Brain microvascular endothelial cell (primary cell): ENCODE measurements at regions not wholly inside any gene's neighbourhood (a gene's known extent, or its start where the extent isn't known, plus 50 kb on each side); places are given as distances from the start of the nearest gene placed in this dataset.

ENCODE experiments used
- DNase-seq: peaks from one replicate; pipeline ENCODE4 v3.0.0-alpha.2; 2020
- H3K27ac ChIP-seq: fragments of 250-450 bp; sonication (Bioruptor Pico); 2 replicates; pipeline ENCODE4 v1.5.1; 2020; ENCODE audit warnings: mild to moderate bottlenecking, moderate library complexity
- H3K27me3 ChIP-seq: fragments of 250-450 bp; sonication (Bioruptor Pico); replicated peaks from 2 replicates; pipeline ENCODE4 v1.5.1; 2020; ENCODE audit warnings: mild to moderate bottlenecking
- H3K36me3 ChIP-seq: fragments of 250-450 bp; sonication (Bioruptor Pico); replicated peaks from 2 replicates; pipeline ENCODE4 v1.5.1; 2020; ENCODE audit warnings: mild to moderate bottlenecking
- H3K4me3 ChIP-seq: 2 replicates; pipeline ENCODE4 v1.5.1; 2011; ENCODE audit warnings: low read depth, mild to moderate bottlenecking, control low read depth, low read length, moderate library complexity
- CTCF ChIP-seq: IDR thresholded peaks from 2 replicates; pipeline ENCODE4 v1.5.1; 2011; ENCODE audit warnings: low read depth, mild to moderate bottlenecking, moderate library complexity, low read length, control low read depth, inconsistent platforms; ENCODE audit errors: missing control alignments
- in situ Hi-C: cut with HindIII; loops from 2 replicates; pipeline ENCODE4 v1.10.0; 2017; ENCODE audit warnings: low sequenced_read_pairs, low pct_ligation_motif_present

GRCh38 chr3:38969317-38970235 lies 82.2 kb downstream of the SCN11A start:
- Histone ChIP-seq H3K36me3 (no peaks in the 10 kb centered on the region), H3K27ac (no peak overlapping the region), H3K27me3 (no peaks in the 10 kb centered on the region), H3K4me3 (no peak overlapping the region)
- in situ Hi-C loops, result no loop called here
- TF ChIP-seq CTCF, result no peak
- no peak for DNase-seq

GRCh38 chr3:38968891-38969290 lies 82.9 kb downstream of the SCN11A start:
- no peaks in the 10 kb centered on the region for H3K27me3 ChIP-seq
- in situ Hi-C loops, result no loop called here

GRCh38 chr3:38968403-38968802 lies 83.3 kb downstream of the SCN11A start:
- H3K4me3 ChIP-seq, result no peak overlapping the region
- H3K27me3 ChIP-seq, result no peaks in the 10 kb centered on the region
- no peak overlapping the region for H3K27ac ChIP-seq
- no peak for TF ChIP-seq CTCF
- no peaks in the 10 kb centered on the region for H3K36me3 ChIP-seq
- in situ Hi-C loops, result no loop called here
- no peak for DNase-seq

More at GRCh38 chr3:38968891-38969290, 82.9 kb downstream of the SCN11A start:
- TF ChIP-seq CTCF, result no peak
- no peak for DNase-seq
- Histone ChIP-seq H3K36me3 (no peaks in the 10 kb centered on the region), H3K27ac (no peak overlapping the region), H3K4me3 (no peak overlapping the region)

- in situ Hi-C loops, result no loop called here
- Histone ChIP-seq H3K27me3 (no peaks in the 10 kb centered on the region), H3K36me3 (no peaks in the 10 kb centered on the region), H3K27ac (no peak overlapping the region), H3K4me3 (no peak overlapping the region)
- no peak for DNase-seq
- no peak for TF ChIP-seq CTCF
These were observed 84.1 kb downstream of the SCN11A start for GRCh38 chr3:38967693-38967989.

GRCh38 chr3:38966811-38967692 lies 84.7 kb downstream of the SCN11A start:
- DNase-seq, result no peak
- H3K27ac ChIP-seq, result no peak overlapping the region
- in situ Hi-C loops, result no loop called here
- TF ChIP-seq CTCF, result no peak
- H3K36me3 ChIP-seq, result no peaks in the 10 kb centered on the region
- H3K4me3 ChIP-seq, result no peak overlapping the region
- H3K27me3 ChIP-seq, result no peaks in the 10 kb centered on the region
